ENCODE measurements at regions not wholly inside any gene's neighbourhood (a gene's known extent, or its start where the extent isn't known, plus 50 kb on each side); places are given as distances from the start of the nearest gene placed in this dataset.

GRCh38 chr14:101230161-101230850 lies 326.8 kb upstream of the RTL1 start:
- TF ChIP-seq POLR2A (IDR thresholded peaks at IDR 0.05): no peak
- no peak for TF ChIP-seq POLR2AphosphoS5 (IDR thresholded peaks at IDR 0.05)

All from prostate gland (tissue), 1 donor.